OCI-LY3 (cell line): ENCODE measurements at regions not wholly inside any gene's neighbourhood (a gene's known extent, or its start where the extent isn't known, plus 50 kb on each side); places are given as distances from the start of the nearest gene placed in this dataset.

ENCODE experiments used
- H2AFZ ChIP-seq: fragments of 200-600, 300-600 bp; shearing (Covaris generic); 2 replicates; pipeline ENCODE4 v1.6.0; 2014; ENCODE audit warnings: antibody characterized with exemption, low read depth, low read length
- H3K27ac ChIP-seq: fragments of 200-600, 300-600 bp; sonication (generic); 2 replicates; pipeline ENCODE4 v1.5.1; 2014; ENCODE audit warnings: mild to moderate bottlenecking, low read length, moderate library complexity, mixed read lengths
- H3K27me3 ChIP-seq: fragments of 200-600, 300-600 bp; sonication (generic); 2 replicates; pipeline ENCODE4 v1.6.1; 2014; ENCODE audit warnings: low read depth, low read length, mixed read lengths
- H3K36me3 ChIP-seq: fragments of 200-600, 300-600 bp; sonication (generic); replicated peaks from 2 replicates; pipeline ENCODE3; 2014; ENCODE audit warnings: low read depth, low read length, mixed read lengths
- H3K4me1 ChIP-seq: fragments of 300-600, 200-600 bp; sonication (generic); 2 replicates; pipeline ENCODE4 v1.6.1; 2014; ENCODE audit warnings: low read length, mixed read lengths
- H3K4me2 ChIP-seq: fragments of 200-600, 300-600 bp; sonication (generic); 2 replicates; pipeline ENCODE4 v1.6.1; 2014; ENCODE audit warnings: low read length, mixed read lengths
- H3K4me3 ChIP-seq: fragments of 300-600, 200-600 bp; sonication (generic); 2 replicates; pipeline ENCODE4 v1.5.1; 2014; ENCODE audit warnings: antibody characterized with exemption, mild to moderate bottlenecking, low read length, moderate library complexity
- H3K79me2 ChIP-seq: fragments of 300-600, 200-600 bp; shearing (Covaris generic); 2 replicates; pipeline ENCODE4 v1.6.1; 2014; ENCODE audit warnings: mild to moderate bottlenecking, low read length, mixed read lengths
- H3K9ac ChIP-seq: fragments of 300-600, 200-600 bp; shearing (Covaris generic); 2 replicates; pipeline ENCODE4 v1.6.0; 2014; ENCODE audit warnings: mild to moderate bottlenecking, low read length, moderate library complexity
- H3K9me3 ChIP-seq: fragments of 200-600, 300-600 bp; shearing (Covaris generic); 2 replicates; pipeline ENCODE4 v1.6.1; 2014; ENCODE audit warnings: low read length, mixed read lengths; ENCODE audit not compliant: insufficient read depth
- H4K20me1 ChIP-seq: fragments of 200-600, 300-600 bp; sonication (generic); 2 replicates; pipeline ENCODE4 v1.6.1; 2016; ENCODE audit warnings: low read length, mixed read lengths; ENCODE audit not compliant: insufficient read depth
- CTCF ChIP-seq: fragments of 200-600, 300-600 bp; sonication (generic); IDR thresholded peaks from 2 replicates; pipeline ENCODE4 v1.5.1; 2014; ENCODE audit warnings: antibody characterized with exemption, low read length, low read depth
- EZH2phosphoT487 ChIP-seq: fragments of 200-600 bp; shearing (Covaris generic); IDR thresholded peaks from 2 replicates; pipeline ENCODE4 v1.6.1; 2018; ENCODE audit warnings: antibody characterized with exemption, mixed run types, low read depth

- H3K9me3 ChIP-seq, result no peaks in the 10 kb centered on the region
- H3K27me3 ChIP-seq, result no peaks in the 10 kb centered on the region
- no peak overlapping the region for H3K4me2 ChIP-seq
- no peaks in the 10 kb centered on the region for H3K36me3 ChIP-seq
- H3K27ac ChIP-seq, result no peak overlapping the region
- no peaks in the 10 kb centered on the region for H3K4me1 ChIP-seq
- H4K20me1 ChIP-seq, result no peaks in the 10 kb centered on the region
- no peak overlapping the region for H3K9ac ChIP-seq
- no peak for TF ChIP-seq CTCF
- no peak for TF ChIP-seq EZH2phosphoT487
- H3K4me3 ChIP-seq, result no peak overlapping the region
- no peaks in the 10 kb centered on the region for H3K79me2 ChIP-seq
- H2AFZ ChIP-seq, result no peak overlapping the region
Measured at GRCh38 chr21:18894387-18894786, 490.8 kb upstream of the TMPRSS15 start.

- Histone ChIP-seq H3K36me3 (no peaks in the 10 kb centered on the region), H3K9ac (no peak overlapping the region), H2AFZ (no peak overlapping the region), H3K27me3 (no peaks in the 10 kb centered on the region), H4K20me1 (no peaks in the 10 kb centered on the region), H3K4me3 (no peak overlapping the region), H3K9me3 (no peaks in the 10 kb centered on the region), H3K4me2 (no peak overlapping the region), H3K4me1 (no peaks in the 10 kb centered on the region), H3K79me2 (no peaks in the 10 kb centered on the region), H3K27ac (no peak overlapping the region)
- TF ChIP-seq CTCF (no peak), EZH2phosphoT487 (no peak)
Measured at GRCh38 chr21:18899261-18899660, 495.7 kb upstream of the TMPRSS15 start.

- Histone ChIP-seq H3K27me3 (no peaks in the 10 kb centered on the region), H3K9me3 (no peaks in the 10 kb centered on the region), H3K79me2 (no peaks in the 10 kb centered on the region), H3K9ac (no peak overlapping the region), H2AFZ (no peak overlapping the region), H3K36me3 (no peaks in the 10 kb centered on the region), H3K4me1 (no peaks in the 10 kb centered on the region), H4K20me1 (no peaks in the 10 kb centered on the region), H3K27ac (no peak overlapping the region), H3K4me3 (no peak overlapping the region), H3K4me2 (no peak overlapping the region)
- TF ChIP-seq EZH2phosphoT487 (no peak), CTCF (no peak)
Measured at GRCh38 chr21:18902660-18903059, 499.1 kb upstream of the TMPRSS15 start.

GRCh38 chr21:18907076-18907475 lies 503.5 kb upstream of the TMPRSS15 start:
- TF ChIP-seq CTCF (no peak), EZH2phosphoT487 (no peak)
- no peak overlapping the region for H2AFZ ChIP-seq
- no peaks in the 10 kb centered on the region for H3K9me3 ChIP-seq
- no peak overlapping the region for H3K4me2 ChIP-seq
- no peak overlapping the region for H3K4me3 ChIP-seq
- no peak overlapping the region for H3K27ac ChIP-seq
- no peaks in the 10 kb centered on the region for H3K79me2 ChIP-seq
- no peak overlapping the region for H3K9ac ChIP-seq
- no peaks in the 10 kb centered on the region for H3K36me3 ChIP-seq
- no peaks in the 10 kb centered on the region for H4K20me1 ChIP-seq
- H3K27me3 ChIP-seq, result no peaks in the 10 kb centered on the region
- no peaks in the 10 kb centered on the region for H3K4me1 ChIP-seq
